ENCODE measurements at regions not wholly inside any gene's neighbourhood (a gene's known extent, or its start where the extent isn't known, plus 50 kb on each side); places are given as distances from the start of the nearest gene placed in this dataset.

- ATAC-seq: no peak
- 0% methylated on average over 1 of the region's 1 CpG for WGBS (ENCODE audit: insufficient coverage, insufficient replicate concordance, low lambda C conversion rate, missing lambda C conversion rate)
- no peak for TF ChIP-seq TBL1XR1 (IDR thresholded peaks at IDR 0.05; ENCODE audit: low read depth, low read length)
- no peak for TF ChIP-seq DPF2 (IDR thresholded peaks at IDR 0.05)
- TF ChIP-seq CBFB (IDR thresholded peaks at IDR 0.05; ENCODE audit: low read depth): no peak
- TF ChIP-seq, protein P1, sequence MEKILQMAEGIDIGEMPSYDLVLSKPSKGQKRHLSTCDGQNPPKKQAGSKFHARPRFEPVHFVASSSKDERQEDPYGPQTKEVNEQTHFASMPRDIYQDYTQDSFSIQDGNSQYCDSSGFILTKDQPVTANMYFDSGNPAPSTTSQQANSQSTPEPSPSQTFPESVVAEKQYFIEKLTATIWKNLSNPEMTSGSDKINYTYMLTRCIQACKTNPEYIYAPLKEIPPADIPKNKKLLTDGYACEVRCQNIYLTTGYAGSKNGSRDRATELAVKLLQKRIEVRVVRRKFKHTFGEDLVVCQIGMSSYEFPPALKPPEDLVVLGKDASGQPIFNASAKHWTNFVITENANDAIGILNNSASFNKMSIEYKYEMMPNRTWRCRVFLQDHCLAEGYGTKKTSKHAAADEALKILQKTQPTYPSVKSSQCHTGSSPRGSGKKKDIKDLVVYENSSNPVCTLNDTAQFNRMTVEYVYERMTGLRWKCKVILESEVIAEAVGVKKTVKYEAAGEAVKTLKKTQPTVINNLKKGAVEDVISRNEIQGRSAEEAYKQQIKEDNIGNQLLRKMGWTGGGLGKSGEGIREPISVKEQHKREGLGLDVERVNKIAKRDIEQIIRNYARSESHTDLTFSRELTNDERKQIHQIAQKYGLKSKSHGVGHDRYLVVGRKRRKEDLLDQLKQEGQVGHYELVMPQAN (conservative IDR thresholded peaks at IDR 0.05): no peak
- no peak for TF ChIP-seq MYB (IDR thresholded peaks at IDR 0.05; ENCODE audit: borderline replicate concordance, low read depth, low read length)
- no peak for TF ChIP-seq IKZF2 (IDR thresholded peaks at IDR 0.05)
- TF ChIP-seq BMI1 (IDR thresholded peaks at IDR 0.05; ENCODE audit: borderline replicate concordance): no peak
- no peak for TF ChIP-seq CBX5 (IDR thresholded peaks at IDR 0.05; ENCODE audit: low read depth)
- TF ChIP-seq ETV6 (conservative IDR thresholded peaks at IDR 0.05 in 1 of 2, IDR thresholded peaks at IDR 0.05 in 1 of 2; ENCODE audit: borderline replicate concordance in 1 of 2, low read depth in 1 of 2): no peak
- TF ChIP-seq, protein P2, sequence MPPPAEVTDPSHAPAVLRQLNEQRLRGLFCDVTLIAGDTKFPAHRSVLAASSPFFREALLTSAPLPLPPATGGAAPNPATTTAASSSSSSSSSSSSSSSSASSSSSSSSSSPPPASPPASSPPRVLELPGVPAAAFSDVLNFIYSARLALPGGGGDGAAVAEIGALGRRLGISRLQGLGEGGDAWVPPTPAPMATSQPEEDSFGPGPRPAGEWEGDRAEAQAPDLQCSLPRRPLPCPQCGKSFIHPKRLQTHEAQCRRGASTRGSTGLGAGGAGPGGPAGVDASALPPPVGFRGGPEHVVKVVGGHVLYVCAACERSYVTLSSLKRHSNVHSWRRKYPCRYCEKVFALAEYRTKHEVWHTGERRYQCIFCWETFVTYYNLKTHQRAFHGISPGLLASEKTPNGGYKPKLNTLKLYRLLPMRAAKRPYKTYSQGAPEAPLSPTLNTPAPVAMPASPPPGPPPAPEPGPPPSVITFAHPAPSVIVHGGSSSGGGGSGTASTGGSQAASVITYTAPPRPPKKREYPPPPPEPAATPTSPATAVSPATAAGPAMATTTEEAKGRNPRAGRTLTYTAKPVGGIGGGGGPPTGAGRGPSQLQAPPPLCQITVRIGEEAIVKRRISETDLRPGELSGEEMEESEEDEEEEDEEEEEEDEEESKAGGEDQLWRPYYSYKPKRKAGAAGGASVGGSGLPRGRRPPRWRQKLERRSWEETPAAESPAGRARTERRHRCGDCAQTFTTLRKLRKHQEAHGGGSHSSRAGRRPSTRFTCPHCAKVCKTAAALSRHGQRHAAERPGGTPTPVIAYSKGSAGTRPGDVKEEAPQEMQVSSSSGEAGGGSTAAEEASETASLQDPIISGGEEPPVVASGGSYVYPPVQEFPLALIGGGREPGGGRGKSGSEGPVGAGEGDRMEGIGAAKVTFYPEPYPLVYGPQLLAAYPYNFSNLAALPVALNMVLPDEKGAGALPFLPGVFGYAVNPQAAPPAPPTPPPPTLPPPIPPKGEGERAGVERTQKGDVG (CRISPR knock-in tag; IDR thresholded peaks at IDR 0.05): no peak
- no peak for TF ChIP-seq HDAC6 (IDR thresholded peaks at IDR 0.05; ENCODE audit: unreplicated experiment)
- Histone ChIP-seq H3K27ac (ENCODE audit: control insufficient read depth, insufficient read depth) (no peak overlapping the region), H3K4me2 (ENCODE audit: control insufficient read depth, insufficient read depth) (no peak overlapping the region), H3K79me2 (ENCODE audit: control insufficient read depth, insufficient read depth, low read length) (no peaks in the 10 kb centered on the region), H3K9ac (ENCODE audit: control insufficient read depth, insufficient read depth, low read length) (no peak overlapping the region), H3K9me3 (replicated peaks; ENCODE audit: control insufficient read depth, insufficient read depth, low read length) (no peaks in the 10 kb centered on the region), H3K27me3 (replicated peaks in 1 of 2; ENCODE audit: control insufficient read depth in 2 of 2, insufficient read depth in 2 of 2, low read length in 1 of 2) (no peaks in the 10 kb centered on the region), H3K4me3 (no peak overlapping the region), H3K4me1 (ENCODE audit: control insufficient read depth, insufficient read depth, low read length) (no peaks in the 10 kb centered on the region), H3K36me3 (ENCODE audit: control insufficient read depth in 2 of 2, insufficient read depth in 2 of 2, low read length in 1 of 2) (no peaks in the 10 kb centered on the region), H2AFZ (ENCODE audit: control insufficient read depth, low read depth, low read length) (no peak overlapping the region), H4K20me1 (ENCODE audit: control insufficient read depth, insufficient read depth) (no peaks in the 10 kb centered on the region)
- intact Hi-C loops (cut with micrococcal nuclease; ENCODE audit: unreplicated experiment) (no loop called here), in situ Hi-C loops (cut with MboI) (no loop called here)
- DNase-seq (ENCODE audit: low read depth, low spot score): no peak
- ChIA-PET SMC1A (ENCODE audit: uncharacterized antibody, unreplicated experiment) (no interaction called here), CTCF (no interaction called here), POLR2A (no interaction called here), RAD21 (ENCODE audit: unreplicated experiment) (no interaction called here)
- BruUV-seq (replicated peaks): no TSS peak
- FAIRE-seq: no peak
These were observed 568.8 kb upstream of the TENM3 start for GRCh38 chr4:181674315-181674875.

All from GM12878 (cell line).